GM23338 (cell line): ENCODE measurements at regions not wholly inside any gene's neighbourhood (a gene's known extent, or its start where the extent isn't known, plus 50 kb on each side); places are given as distances from the start of the nearest gene placed in this dataset.

Source experiments
- ATAC-seq: fragments of 200-7000 bp; cut with Tn5 transposase; 3 replicates; pipeline ENCODE4 v1.9.1; 2020
- DNase-seq: peaks from one replicate; pipeline ENCODE4 v3.0.0-alpha.2; 2015; ENCODE audit warnings: low spot score
- H2AFZ ChIP-seq: fragments of 200-600 bp; sonication (generic); 2 replicates; pipeline ENCODE4 v1.8.0; 2016; ENCODE audit warnings: antibody characterized with exemption, mild to moderate bottlenecking, moderate library complexity
- H3F3A ChIP-seq: fragments of 200-600 bp; sonication (generic); replicated peaks from 2 replicates; pipeline ENCODE4 v1.8.0; 2017; ENCODE audit warnings: antibody characterized with exemption, mixed run types, low read depth
- H3K27ac ChIP-seq: fragments of 200-600 bp; sonication (generic); 2 replicates; pipeline ENCODE4 v1.6.1; 2016; ENCODE audit warnings: low read depth
- H3K27me3 ChIP-seq: fragments of 200-600 bp; sonication (generic); 2 replicates; pipeline ENCODE4 v1.8.0; 2016; ENCODE audit warnings: mild to moderate bottlenecking, mixed run types, moderate library complexity; ENCODE audit not compliant: insufficient read depth
- H3K36me3 ChIP-seq: fragments of 200-600 bp; sonication (generic); 2 replicates; pipeline ENCODE4 v1.8.0; 2016; ENCODE audit warnings: mild to moderate bottlenecking; ENCODE audit not compliant: insufficient read depth
- H3K4me1 ChIP-seq: fragments of 200-600 bp; sonication (generic); 2 replicates; pipeline ENCODE4 v1.8.0; 2016; ENCODE audit warnings: mild to moderate bottlenecking, moderate library complexity; ENCODE audit not compliant: insufficient read depth
- H3K4me2 ChIP-seq: fragments of 200-600 bp; sonication (generic); 2 replicates; pipeline ENCODE4 v1.7.1; 2017; ENCODE audit warnings: mixed run types
- H3K4me3 ChIP-seq: fragments of 200-600 bp; sonication (generic); 2 replicates; pipeline ENCODE4 v1.6.1; 2016; ENCODE audit warnings: mixed run types
- H3K79me2 ChIP-seq: fragments of 200-600 bp; sonication (generic); replicated peaks from 2 replicates; pipeline ENCODE4 v1.8.0; 2017; ENCODE audit warnings: mild to moderate bottlenecking; ENCODE audit not compliant: insufficient read depth
- H3K9me2 ChIP-seq: fragments of 200-600 bp; sonication (generic); 2 replicates; pipeline ENCODE4 v1.8.0; 2017; ENCODE audit not compliant: insufficient read depth
- H4K20me1 ChIP-seq: fragments of 200-600 bp; sonication (generic); replicated peaks from 2 replicates; pipeline ENCODE4 v1.8.0; 2017; ENCODE audit warnings: mild to moderate bottlenecking; ENCODE audit not compliant: insufficient read depth
- H3K27ac Mint-ChIP-seq: 2 replicates; pipeline ENCODE4 v1.8.0; 2020; ENCODE audit warnings: inconsistent platforms, mild to moderate bottlenecking, moderate library complexity, mixed read lengths
- H3K27me3 Mint-ChIP-seq: 3 replicates; pipeline ENCODE4 v1.8.0; 2022; ENCODE audit warnings: low read depth, mild to moderate bottlenecking, moderate library complexity, mixed read lengths, inconsistent platforms; ENCODE audit not compliant: insufficient read depth, poor library complexity
- H3K36me3 Mint-ChIP-seq: 3 replicates; pipeline ENCODE4 v1.8.0; 2021; ENCODE audit warnings: low read depth, mild to moderate bottlenecking, inconsistent platforms, moderate library complexity, mixed read lengths
- H3K4me1 Mint-ChIP-seq: 3 replicates; pipeline ENCODE4 v1.8.0; 2020; ENCODE audit warnings: mild to moderate bottlenecking, inconsistent platforms, mixed read lengths
- H3K4me3 Mint-ChIP-seq: 3 replicates; pipeline ENCODE4 v1.8.0; 2021; ENCODE audit warnings: moderate library complexity, mild to moderate bottlenecking, inconsistent platforms, mixed read lengths
- H3K9me3 Mint-ChIP-seq: 3 replicates; pipeline ENCODE4 v1.8.0; 2020; ENCODE audit warnings: moderate library complexity, mild to moderate bottlenecking, inconsistent platforms, mixed read lengths
- CREB1 ChIP-seq: fragments of 250-450 bp; sonication (Bioruptor Pico); IDR thresholded peaks from 2 replicates; pipeline ENCODE4 v1.5.0; 2020; ENCODE audit warnings: low read depth, mild to moderate bottlenecking, moderate library complexity
- CTCF ChIP-seq, 2 experiments: fragments of 200-600 bp in 1 of 2; sonication (generic) in 1 of 2; conservative IDR thresholded peaks; 2 replicates each; pipeline versions ENCODE4 v1.5.1 to v1.6.1; 2016 to 2017; ENCODE audit warnings: antibody characterized with exemption in 2 of 2, low read depth in 2 of 2, mild to moderate bottlenecking in 2 of 2, moderate library complexity in 1 of 2
- EZH2 ChIP-seq: fragments of 200-600 bp; sonication (generic); IDR thresholded peaks from one replicate; pipeline ENCODE4 v1.8.0; 2017; ENCODE audit warnings: antibody characterized with exemption, mild to moderate bottlenecking, low read depth; ENCODE audit not compliant: unreplicated experiment
- EZH2phosphoT487 ChIP-seq: fragments of 200-600 bp; sonication (generic); IDR thresholded peaks from one replicate; pipeline ENCODE4 v1.8.1; 2018; ENCODE audit warnings: antibody characterized with exemption; ENCODE audit not compliant: unreplicated experiment
- NANOG ChIP-seq: IDR thresholded peaks from 2 replicates; pipeline ENCODE4 v1.6.1; 2016; ENCODE audit warnings: antibody characterized with exemption, borderline replicate concordance
- TF ChIP-seq, protein P1 (sequence below): IDR thresholded peaks from 2 replicates; pipeline ENCODE4 v1.6.1; 2016; ENCODE audit warnings: antibody characterized with exemption
- TF ChIP-seq, protein P2 (sequence below): IDR thresholded peaks from one replicate; pipeline ENCODE4 v1.6.1; 2018; ENCODE audit warnings: antibody characterized with exemption; ENCODE audit not compliant: unreplicated experiment

DNA sequence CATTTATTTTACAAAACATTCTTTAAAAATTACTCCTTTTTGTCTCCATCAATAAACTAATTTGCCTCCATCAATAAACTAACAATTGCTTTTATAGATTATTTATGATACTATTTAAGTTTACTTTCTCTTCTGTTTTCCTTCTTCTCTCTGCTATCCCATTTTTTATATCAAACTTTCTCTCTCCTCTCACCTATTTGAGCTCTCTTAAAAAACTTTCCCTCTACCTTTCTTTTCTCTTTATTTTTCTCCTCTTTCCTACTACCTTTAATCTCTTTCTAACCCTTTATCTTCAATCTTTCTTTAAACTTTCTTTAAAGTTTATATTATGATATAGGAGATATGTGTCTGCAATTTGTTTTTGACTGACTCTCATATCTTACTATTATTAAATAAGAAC lies 566.4 kb downstream of the DACH1 start (continued):
- no peak for TF ChIP-seq CTCF (conservative IDR thresholded peaks at IDR 0.05; ENCODE audit: low read depth in 2 of 2)
- TF ChIP-seq, protein P1, sequence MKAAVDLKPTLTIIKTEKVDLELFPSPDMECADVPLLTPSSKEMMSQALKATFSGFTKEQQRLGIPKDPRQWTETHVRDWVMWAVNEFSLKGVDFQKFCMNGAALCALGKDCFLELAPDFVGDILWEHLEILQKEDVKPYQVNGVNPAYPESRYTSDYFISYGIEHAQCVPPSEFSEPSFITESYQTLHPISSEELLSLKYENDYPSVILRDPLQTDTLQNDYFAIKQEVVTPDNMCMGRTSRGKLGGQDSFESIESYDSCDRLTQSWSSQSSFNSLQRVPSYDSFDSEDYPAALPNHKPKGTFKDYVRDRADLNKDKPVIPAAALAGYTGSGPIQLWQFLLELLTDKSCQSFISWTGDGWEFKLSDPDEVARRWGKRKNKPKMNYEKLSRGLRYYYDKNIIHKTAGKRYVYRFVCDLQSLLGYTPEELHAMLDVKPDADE = no peak
- TF ChIP-seq EZH2 = no peak

DNA sequence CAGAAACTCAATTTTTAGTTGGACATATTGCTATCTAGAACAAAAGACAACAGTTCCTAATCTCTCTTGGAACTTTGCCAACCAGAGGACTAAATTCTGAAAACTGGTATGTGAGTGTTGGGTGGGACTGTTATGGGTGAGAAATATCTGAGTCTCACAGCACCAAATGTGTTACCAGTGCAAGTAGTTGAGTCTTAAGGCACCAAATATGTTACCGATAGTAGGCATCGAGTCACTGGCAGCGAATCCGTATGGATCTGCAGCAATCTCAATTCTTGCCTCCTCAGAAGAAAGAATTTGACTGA lies 575.2 kb downstream of the DACH1 start:
- DNase-seq (no peak), ATAC-seq (no peak)
- Mint-ChIP-seq H3K27me3 (no peaks in the 10 kb centered on the region), H3K9me3 (peaks cover 3% of the 10 kb centered on the region; the same call in 1 of the 3 replicates), H3K4me1 (no peaks in the 10 kb centered on the region), H3K36me3 (no peaks in the 10 kb centered on the region), H3K27ac (no peak overlapping the region), H3K4me3 (no peak overlapping the region)
- H3K4me1 ChIP-seq = no peaks in the 10 kb centered on the region
- H2AFZ ChIP-seq = 0 out of 2 replicates have a peak overlapping the region, but pooled peaks have one; percentile 32
- no peaks in the 10 kb centered on the region for H3F3A ChIP-seq
- H3K4me2 ChIP-seq = no peak overlapping the region
- H4K20me1 ChIP-seq = no peaks in the 10 kb centered on the region
- peaks cover 12% of the 10 kb centered on the region; the same call in 1 of the 2 replicates for H3K9me2 ChIP-seq
- no peaks in the 10 kb centered on the region for H3K36me3 ChIP-seq
- no peak for TF ChIP-seq CREB1
- TF ChIP-seq, protein P2, sequence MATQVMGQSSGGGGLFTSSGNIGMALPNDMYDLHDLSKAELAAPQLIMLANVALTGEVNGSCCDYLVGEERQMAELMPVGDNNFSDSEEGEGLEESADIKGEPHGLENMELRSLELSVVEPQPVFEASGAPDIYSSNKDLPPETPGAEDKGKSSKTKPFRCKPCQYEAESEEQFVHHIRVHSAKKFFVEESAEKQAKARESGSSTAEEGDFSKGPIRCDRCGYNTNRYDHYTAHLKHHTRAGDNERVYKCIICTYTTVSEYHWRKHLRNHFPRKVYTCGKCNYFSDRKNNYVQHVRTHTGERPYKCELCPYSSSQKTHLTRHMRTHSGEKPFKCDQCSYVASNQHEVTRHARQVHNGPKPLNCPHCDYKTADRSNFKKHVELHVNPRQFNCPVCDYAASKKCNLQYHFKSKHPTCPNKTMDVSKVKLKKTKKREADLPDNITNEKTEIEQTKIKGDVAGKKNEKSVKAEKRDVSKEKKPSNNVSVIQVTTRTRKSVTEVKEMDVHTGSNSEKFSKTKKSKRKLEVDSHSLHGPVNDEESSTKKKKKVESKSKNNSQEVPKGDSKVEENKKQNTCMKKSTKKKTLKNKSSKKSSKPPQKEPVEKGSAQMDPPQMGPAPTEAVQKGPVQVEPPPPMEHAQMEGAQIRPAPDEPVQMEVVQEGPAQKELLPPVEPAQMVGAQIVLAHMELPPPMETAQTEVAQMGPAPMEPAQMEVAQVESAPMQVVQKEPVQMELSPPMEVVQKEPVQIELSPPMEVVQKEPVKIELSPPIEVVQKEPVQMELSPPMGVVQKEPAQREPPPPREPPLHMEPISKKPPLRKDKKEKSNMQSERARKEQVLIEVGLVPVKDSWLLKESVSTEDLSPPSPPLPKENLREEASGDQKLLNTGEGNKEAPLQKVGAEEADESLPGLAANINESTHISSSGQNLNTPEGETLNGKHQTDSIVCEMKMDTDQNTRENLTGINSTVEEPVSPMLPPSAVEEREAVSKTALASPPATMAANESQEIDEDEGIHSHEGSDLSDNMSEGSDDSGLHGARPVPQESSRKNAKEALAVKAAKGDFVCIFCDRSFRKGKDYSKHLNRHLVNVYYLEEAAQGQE = no peak
- TF ChIP-seq EZH2phosphoT487 = no peak
- no peak for TF ChIP-seq CTCF (conservative IDR thresholded peaks at IDR 0.05; ENCODE audit: low read depth in 2 of 2)
- no peak for TF ChIP-seq NANOG
- no peak overlapping the region for H3K4me3 ChIP-seq
- no peaks in the 10 kb centered on the region for H3K79me2 ChIP-seq
- no peaks in the 10 kb centered on the region for H3K27me3 ChIP-seq
- no peak overlapping the region for H3K27ac ChIP-seq
